ENCODE measurements at regions not wholly inside any gene's neighbourhood (a gene's known extent, or its start where the extent isn't known, plus 50 kb on each side); places are given as distances from the start of the nearest gene placed in this dataset.

DNA sequence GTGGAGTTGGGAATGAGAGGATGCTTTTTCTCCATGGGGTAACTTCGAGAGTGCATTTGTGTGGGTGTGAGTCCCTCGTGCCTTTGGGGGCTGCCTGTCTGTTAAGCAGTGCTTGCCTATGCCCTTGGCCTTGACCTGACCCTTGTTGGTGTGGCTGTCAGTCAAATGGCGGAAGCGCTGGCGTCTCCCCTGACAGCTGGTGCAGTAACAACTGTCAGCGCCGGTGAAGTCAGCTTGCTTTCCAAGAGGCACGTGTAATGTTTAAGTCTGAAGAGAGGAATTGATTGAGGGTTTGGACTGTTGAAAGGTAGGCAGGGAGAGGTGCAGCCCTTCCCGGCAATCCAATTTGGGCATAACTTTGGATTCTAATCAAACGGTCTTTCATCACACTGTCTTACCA is 211.3 kb downstream of the AACS start:
- H3K27ac Mint-ChIP-seq (ENCODE audit: unreplicated experiment) = no peak overlapping the region
- H3K9me3 Mint-ChIP-seq (ENCODE audit: unreplicated experiment) = no peaks in the 10 kb centered on the region
- no peaks in the 10 kb centered on the region for H3K4me1 Mint-ChIP-seq (ENCODE audit: unreplicated experiment)
- TF ChIP-seq, protein P1, sequence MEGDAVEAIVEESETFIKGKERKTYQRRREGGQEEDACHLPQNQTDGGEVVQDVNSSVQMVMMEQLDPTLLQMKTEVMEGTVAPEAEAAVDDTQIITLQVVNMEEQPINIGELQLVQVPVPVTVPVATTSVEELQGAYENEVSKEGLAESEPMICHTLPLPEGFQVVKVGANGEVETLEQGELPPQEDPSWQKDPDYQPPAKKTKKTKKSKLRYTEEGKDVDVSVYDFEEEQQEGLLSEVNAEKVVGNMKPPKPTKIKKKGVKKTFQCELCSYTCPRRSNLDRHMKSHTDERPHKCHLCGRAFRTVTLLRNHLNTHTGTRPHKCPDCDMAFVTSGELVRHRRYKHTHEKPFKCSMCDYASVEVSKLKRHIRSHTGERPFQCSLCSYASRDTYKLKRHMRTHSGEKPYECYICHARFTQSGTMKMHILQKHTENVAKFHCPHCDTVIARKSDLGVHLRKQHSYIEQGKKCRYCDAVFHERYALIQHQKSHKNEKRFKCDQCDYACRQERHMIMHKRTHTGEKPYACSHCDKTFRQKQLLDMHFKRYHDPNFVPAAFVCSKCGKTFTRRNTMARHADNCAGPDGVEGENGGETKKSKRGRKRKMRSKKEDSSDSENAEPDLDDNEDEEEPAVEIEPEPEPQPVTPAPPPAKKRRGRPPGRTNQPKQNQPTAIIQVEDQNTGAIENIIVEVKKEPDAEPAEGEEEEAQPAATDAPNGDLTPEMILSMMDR (IDR thresholded peaks at IDR 0.05) = no peak
- DNase-seq (ENCODE audit: extremely low spot score, unreplicated experiment) = no peak
- H3K27me3 Mint-ChIP-seq (ENCODE audit: unreplicated experiment) = no peaks in the 10 kb centered on the region
- H3K4me3 Mint-ChIP-seq (ENCODE audit: unreplicated experiment) = no peak overlapping the region
- H3K36me3 Mint-ChIP-seq (ENCODE audit: unreplicated experiment) = no peaks in the 10 kb centered on the region

DNA sequence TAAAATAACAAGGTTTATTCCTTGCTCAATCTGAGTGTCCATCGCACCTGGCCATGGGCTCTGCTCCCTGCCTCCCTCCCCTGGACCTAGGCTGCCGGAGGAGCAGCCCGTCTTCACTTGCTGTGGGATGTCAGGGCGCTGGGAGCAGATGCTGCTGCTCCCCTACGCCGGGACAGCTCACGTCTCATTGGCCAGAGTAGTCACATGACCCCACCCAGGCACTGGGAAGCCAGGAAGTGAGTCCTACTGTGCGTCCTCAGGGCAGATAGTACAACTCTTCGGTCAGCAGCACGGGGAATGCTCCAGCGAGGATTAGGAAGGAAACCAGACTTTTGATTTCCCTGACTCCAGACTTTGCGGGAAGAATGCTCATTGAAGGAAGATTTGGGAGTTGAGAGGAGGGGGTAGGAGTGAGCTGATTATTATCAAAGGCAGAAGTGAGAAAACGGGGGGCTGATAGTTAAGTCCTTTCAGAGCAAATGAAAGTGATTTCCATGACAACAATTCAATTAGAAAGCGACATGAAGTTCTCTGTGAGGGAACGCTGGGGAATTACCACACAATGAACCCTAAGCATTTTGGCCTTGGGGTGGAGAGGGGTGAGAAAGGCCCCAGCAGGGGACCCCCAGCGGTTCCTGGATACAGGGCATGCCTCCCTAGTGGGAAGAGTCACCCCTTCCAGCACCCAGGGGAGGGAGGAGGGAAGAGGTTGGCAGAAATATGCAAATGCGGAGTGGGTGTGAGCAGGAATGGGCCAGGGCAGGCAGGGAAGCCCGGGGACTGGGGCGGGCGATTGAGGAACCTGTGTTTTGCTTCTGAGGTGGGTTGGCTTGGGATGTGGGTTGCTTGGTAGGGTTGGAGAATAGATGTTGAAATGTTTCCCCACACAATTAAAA is 215.5 kb downstream of the AACS start:
- Mint-ChIP-seq H3K4me1 (ENCODE audit: unreplicated experiment) (no peaks in the 10 kb centered on the region), H3K27me3 (ENCODE audit: unreplicated experiment) (no peaks in the 10 kb centered on the region), H3K36me3 (ENCODE audit: unreplicated experiment) (no peaks in the 10 kb centered on the region), H3K4me3 (ENCODE audit: unreplicated experiment) (no peak overlapping the region), H3K9me3 (ENCODE audit: unreplicated experiment) (no peaks in the 10 kb centered on the region), H3K27ac (ENCODE audit: unreplicated experiment) (no peak overlapping the region)
- no peak for DNase-seq (ENCODE audit: extremely low spot score, unreplicated experiment)
- TF ChIP-seq, protein P1 (IDR thresholded peaks at IDR 0.05) = no peak

DNA sequence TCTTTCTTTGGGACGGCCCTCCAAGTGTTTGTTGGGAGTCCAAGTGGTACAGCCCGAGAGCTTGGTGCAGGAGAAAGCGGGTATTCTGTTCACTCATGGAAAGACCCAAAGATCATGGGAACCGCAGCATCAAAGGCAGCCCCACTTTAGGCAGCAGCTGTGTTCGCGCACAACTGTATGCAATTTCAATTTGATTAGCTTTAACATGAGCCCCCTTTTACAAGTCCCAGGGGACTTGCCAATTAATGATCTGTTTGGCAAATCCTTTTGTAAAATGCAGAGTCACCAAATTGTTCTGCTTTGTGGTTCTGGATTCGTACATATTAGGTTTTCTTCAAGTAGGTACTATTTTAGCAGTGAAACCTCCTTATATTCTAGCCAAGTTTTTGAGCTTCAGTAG is 217.7 kb downstream of the AACS start:
- DNase-seq (ENCODE audit: extremely low spot score, unreplicated experiment) = no peak
- Mint-ChIP-seq H3K27me3 (ENCODE audit: unreplicated experiment) (no peaks in the 10 kb centered on the region), H3K27ac (ENCODE audit: unreplicated experiment) (no peak overlapping the region), H3K4me1 (ENCODE audit: unreplicated experiment) (no peaks in the 10 kb centered on the region), H3K4me3 (ENCODE audit: unreplicated experiment) (no peak overlapping the region), H3K9me3 (ENCODE audit: unreplicated experiment) (no peaks in the 10 kb centered on the region), H3K36me3 (ENCODE audit: unreplicated experiment) (no peaks in the 10 kb centered on the region)
- TF ChIP-seq, protein P1 (IDR thresholded peaks at IDR 0.05) = no peak

DNA sequence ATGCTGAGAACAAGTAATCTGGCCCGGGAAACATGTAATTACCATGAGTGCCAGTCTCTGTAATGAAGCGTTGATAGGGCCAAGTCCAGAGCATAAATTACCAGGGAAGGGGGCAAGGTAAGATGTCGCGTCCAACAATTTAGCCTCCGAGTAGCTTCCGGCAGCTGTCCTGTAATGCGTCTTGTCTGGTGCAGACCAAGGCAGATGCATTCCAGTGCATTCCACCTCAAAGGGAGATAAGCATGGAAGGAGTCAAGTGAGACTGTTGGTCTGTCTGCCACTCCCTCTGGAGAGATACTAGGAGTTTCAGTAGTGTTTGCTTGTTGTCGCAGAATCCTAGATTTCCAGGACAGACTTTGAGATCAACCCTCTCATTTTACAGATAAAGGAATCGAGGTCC is 218.3 kb downstream of the AACS start:
- no peak overlapping the region for H3K4me3 Mint-ChIP-seq (ENCODE audit: unreplicated experiment)
- DNase-seq (ENCODE audit: extremely low spot score, unreplicated experiment) = no peak
- no peak overlapping the region for H3K27ac Mint-ChIP-seq (ENCODE audit: unreplicated experiment)
- no peaks in the 10 kb centered on the region for H3K9me3 Mint-ChIP-seq (ENCODE audit: unreplicated experiment)
- no peaks in the 10 kb centered on the region for H3K27me3 Mint-ChIP-seq (ENCODE audit: unreplicated experiment)
- H3K4me1 Mint-ChIP-seq (ENCODE audit: unreplicated experiment) = no peaks in the 10 kb centered on the region
- TF ChIP-seq, protein P1 (IDR thresholded peaks at IDR 0.05) = no peak
- H3K36me3 Mint-ChIP-seq (ENCODE audit: unreplicated experiment) = no peaks in the 10 kb centered on the region

DNA sequence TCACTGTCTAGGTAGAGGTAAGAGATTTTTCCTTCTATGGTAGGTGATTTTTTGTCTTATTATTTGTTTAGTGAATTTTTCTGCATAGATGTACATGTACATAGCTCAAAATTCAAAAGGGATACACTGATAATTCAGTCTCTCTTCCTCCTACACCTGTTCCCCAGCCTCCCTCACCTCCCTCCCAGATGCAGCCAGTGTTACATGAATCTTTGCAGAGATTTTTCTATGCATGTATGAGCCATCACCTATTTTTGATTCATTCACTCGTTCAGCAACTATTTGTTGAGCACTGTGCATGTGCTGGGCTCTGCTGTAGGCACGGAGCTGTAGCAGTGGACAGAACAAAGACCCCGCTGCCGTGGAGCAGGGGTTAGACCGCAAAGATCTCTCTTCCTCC is 218.9 kb downstream of the AACS start:
- H3K27me3 Mint-ChIP-seq (ENCODE audit: unreplicated experiment) = no peaks in the 10 kb centered on the region
- no peak for DNase-seq (ENCODE audit: extremely low spot score, unreplicated experiment)
- H3K9me3 Mint-ChIP-seq (ENCODE audit: unreplicated experiment) = no peaks in the 10 kb centered on the region
- no peaks in the 10 kb centered on the region for H3K4me1 Mint-ChIP-seq (ENCODE audit: unreplicated experiment)
- no peak overlapping the region for H3K4me3 Mint-ChIP-seq (ENCODE audit: unreplicated experiment)
- H3K27ac Mint-ChIP-seq (ENCODE audit: unreplicated experiment) = no peak overlapping the region
- no peaks in the 10 kb centered on the region for H3K36me3 Mint-ChIP-seq (ENCODE audit: unreplicated experiment)
- TF ChIP-seq, protein P1 (IDR thresholded peaks at IDR 0.05) = no peak

Data from osteocyte (in vitro differentiated cells).